ENCODE measurements at regions not wholly inside any gene's neighbourhood (a gene's known extent, or its start where the extent isn't known, plus 50 kb on each side); places are given as distances from the start of the nearest gene placed in this dataset.

DNA sequence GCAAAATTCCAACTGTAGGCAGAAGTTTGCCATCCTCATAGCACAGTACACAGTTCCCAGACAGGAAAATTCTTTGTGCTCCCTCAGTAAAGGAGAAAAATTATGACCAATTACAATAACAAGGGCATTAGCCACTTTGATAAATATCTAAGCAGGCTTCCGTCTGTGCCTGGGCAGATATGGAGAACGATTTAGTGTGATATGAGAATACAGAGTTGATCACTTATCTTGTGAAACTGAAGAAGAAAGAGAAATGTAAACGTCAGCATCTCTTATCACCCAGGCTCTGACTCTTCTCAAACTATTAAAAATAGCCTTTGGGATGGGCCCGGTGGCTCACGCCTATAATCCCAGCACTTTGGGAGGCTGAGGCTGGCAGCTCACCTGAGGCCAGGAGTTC, 54.5 kb upstream of the TIAM1 start:
- H2BK15ac ChIP-seq (ENCODE audit: low read depth, poor library complexity, severe bottlenecking), result no peak overlapping the region
- H2BK120ac ChIP-seq (ENCODE audit: low read depth, low read length), result no peak overlapping the region
- no peak overlapping the region for H3K9ac ChIP-seq (ENCODE audit: low read length)
- no peaks in the 10 kb centered on the region for H3K4me1 ChIP-seq (ENCODE audit: control insufficient read depth, insufficient read depth, low read depth, low read length)
- no peaks in the 10 kb centered on the region for H3K9me3 ChIP-seq (ENCODE audit: control insufficient read depth, low read length)
- no peaks in the 10 kb centered on the region for H3K79me1 ChIP-seq (replicated peaks; ENCODE audit: low read length, poor library complexity, severe bottlenecking)
- H2AFZ ChIP-seq (ENCODE audit: low read depth, low read length), result no peak overlapping the region
- H4K8ac ChIP-seq (ENCODE audit: low read length), result no peak overlapping the region
- H2BK5ac ChIP-seq (ENCODE audit: low read depth, low read length, poor library complexity, severe bottlenecking), result no peak overlapping the region
- H4K91ac ChIP-seq (ENCODE audit: low read length), result no peak overlapping the region
- no peak overlapping the region for H3K4ac ChIP-seq (ENCODE audit: low read depth in 1 of 2, low read length in 2 of 2)
- no peak overlapping the region for H3K14ac ChIP-seq (ENCODE audit: low read length in 2 of 2)
- no peak overlapping the region for H2AK5ac ChIP-seq (ENCODE audit: low read length, severe bottlenecking)
- H3K27me3 ChIP-seq (ENCODE audit: control insufficient read depth in 1 of 2, insufficient read depth in 1 of 2, low read length in 2 of 2), result peaks cover 0 to 1% of the 10 kb centered on the region in 2 experiments
- H3K27ac ChIP-seq (ENCODE audit: low read length, poor library complexity, severe bottlenecking), result no peak overlapping the region
- no peak overlapping the region for H3K18ac ChIP-seq (ENCODE audit: low read depth in 1 of 2, low read length in 2 of 2)
- no peak overlapping the region for H3K4me2 ChIP-seq (ENCODE audit: low read length, poor library complexity, severe bottlenecking)
- WGBS, result 93% methylated on average over 5 of the region's 5 CpGs
- DNase-seq, result no peak
- H2BK12ac ChIP-seq (ENCODE audit: low read length in 2 of 2), result no peak overlapping the region
- no peaks in the 10 kb centered on the region for H3K36me3 ChIP-seq (ENCODE audit: control insufficient read depth in 1 of 2, insufficient read depth in 2 of 2, low read depth in 1 of 2, low read length in 2 of 2)
- H3K4me3 ChIP-seq (ENCODE audit: insufficient read depth in 1 of 2, low read depth in 1 of 2, low read length in 2 of 2), result no peak overlapping the region
- no peak overlapping the region for H3K23ac ChIP-seq (ENCODE audit: low read length in 2 of 2)

DNA sequence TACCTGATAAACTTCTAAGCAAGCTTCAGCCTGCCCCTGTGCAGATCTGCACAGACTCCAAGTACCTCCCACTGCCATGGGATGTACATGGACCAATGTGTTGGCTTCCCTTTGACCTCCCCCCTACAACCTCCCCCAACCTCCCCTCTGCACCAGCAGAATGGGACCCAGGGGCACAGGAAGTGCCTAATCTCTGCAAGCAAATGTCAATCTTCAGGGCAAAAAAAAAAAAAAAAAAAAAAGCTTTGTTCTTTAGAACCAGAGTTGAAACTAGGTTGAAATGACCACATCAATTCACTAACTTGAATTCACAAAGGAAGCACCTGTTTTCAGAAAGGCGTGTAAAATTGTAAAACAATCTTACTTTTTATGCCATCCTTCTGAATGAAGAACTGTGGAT, 53.9 kb upstream of the TIAM1 start:
- Histone ChIP-seq H3K14ac (ENCODE audit: low read length in 2 of 2) (no peak overlapping the region), H3K4ac (ENCODE audit: low read depth in 1 of 2, low read length in 2 of 2) (no peak overlapping the region), H3K27ac (ENCODE audit: low read length, poor library complexity, severe bottlenecking) (no peak overlapping the region), H3K79me1 (replicated peaks; ENCODE audit: low read length, poor library complexity, severe bottlenecking) (no peaks in the 10 kb centered on the region), H3K23ac (ENCODE audit: low read length in 2 of 2) (no peak overlapping the region), H2AFZ (ENCODE audit: low read depth, low read length) (no peak overlapping the region), H3K4me3 (ENCODE audit: insufficient read depth in 1 of 2, low read depth in 1 of 2, low read length in 2 of 2) (no peak overlapping the region), H3K9me3 (ENCODE audit: control insufficient read depth, low read length) (no peaks in the 10 kb centered on the region), H3K36me3 (ENCODE audit: control insufficient read depth in 1 of 2, insufficient read depth in 2 of 2, low read depth in 1 of 2, low read length in 2 of 2) (no peaks in the 10 kb centered on the region), H2AK5ac (ENCODE audit: low read length, severe bottlenecking) (no peak overlapping the region), H4K8ac (ENCODE audit: low read length) (no peak overlapping the region), H2BK5ac (ENCODE audit: low read depth, low read length, poor library complexity, severe bottlenecking) (no peak overlapping the region), H2BK15ac (ENCODE audit: low read depth, poor library complexity, severe bottlenecking) (no peak overlapping the region), H3K9ac (ENCODE audit: low read length) (no peak overlapping the region), H2BK12ac (ENCODE audit: low read length in 2 of 2) (no peak overlapping the region), H3K4me2 (ENCODE audit: low read length, poor library complexity, severe bottlenecking) (no peak overlapping the region), H3K27me3 (ENCODE audit: control insufficient read depth in 1 of 2, insufficient read depth in 1 of 2, low read length in 2 of 2) (peaks cover 0 to 5% of the 10 kb centered on the region in 2 experiments), H3K4me1 (ENCODE audit: control insufficient read depth, insufficient read depth, low read depth, low read length) (no peaks in the 10 kb centered on the region), H3K18ac (ENCODE audit: low read depth in 1 of 2, low read length in 2 of 2) (no peak overlapping the region), H4K91ac (ENCODE audit: low read length) (no peak overlapping the region), H2BK120ac (ENCODE audit: low read depth, low read length) (no peak overlapping the region)
- WGBS, result no CpG with 5 or more reads among the region's 1 CpG
- no peak for DNase-seq

DNA sequence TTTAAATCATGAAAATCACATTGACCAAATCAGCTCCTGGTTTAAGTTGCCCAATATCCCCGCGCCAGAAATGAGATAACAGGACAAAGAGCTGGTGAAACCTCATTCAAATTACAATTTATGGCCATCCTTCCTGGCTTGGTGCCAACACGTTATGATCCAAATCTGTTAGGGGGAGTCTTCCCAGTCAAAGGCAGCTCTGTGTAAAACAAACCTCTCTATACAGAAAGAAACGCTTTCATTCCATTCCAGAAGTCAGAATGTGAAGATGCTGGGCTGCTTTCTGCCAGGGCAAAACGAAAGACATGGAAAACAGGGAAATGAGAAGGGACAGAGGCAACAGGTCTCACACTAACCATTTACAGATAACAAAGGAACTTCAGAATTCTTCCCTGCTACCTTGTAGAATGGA, 53.5 kb upstream of the TIAM1 start:
- Histone ChIP-seq H3K79me1 (replicated peaks; ENCODE audit: low read length, poor library complexity, severe bottlenecking) (no peaks in the 10 kb centered on the region), H3K4ac (ENCODE audit: low read depth in 1 of 2, low read length in 2 of 2) (no peak overlapping the region), H2BK120ac (ENCODE audit: low read depth, low read length) (no peak overlapping the region), H3K4me2 (ENCODE audit: low read length, poor library complexity, severe bottlenecking) (no peak overlapping the region), H3K23ac (ENCODE audit: low read length in 2 of 2) (no peak overlapping the region), H4K8ac (ENCODE audit: low read length) (no peak overlapping the region), H3K4me1 (ENCODE audit: control insufficient read depth, insufficient read depth, low read depth, low read length) (no peaks in the 10 kb centered on the region), H3K18ac (ENCODE audit: low read depth in 1 of 2, low read length in 2 of 2) (no peak overlapping the region), H3K27ac (ENCODE audit: low read length, poor library complexity, severe bottlenecking) (no peak overlapping the region), H3K36me3 (ENCODE audit: control insufficient read depth in 1 of 2, insufficient read depth in 2 of 2, low read depth in 1 of 2, low read length in 2 of 2) (no peaks in the 10 kb centered on the region), H3K9ac (ENCODE audit: low read length) (no peak overlapping the region), H4K91ac (ENCODE audit: low read length) (no peak overlapping the region), H3K27me3 (ENCODE audit: control insufficient read depth in 1 of 2, insufficient read depth in 1 of 2, low read length in 2 of 2) (peaks cover 0 to 5% of the 10 kb centered on the region in 2 experiments), H2BK12ac (ENCODE audit: low read length in 2 of 2) (no peak overlapping the region), H3K4me3 (ENCODE audit: insufficient read depth in 1 of 2, low read depth in 1 of 2, low read length in 2 of 2) (no peak overlapping the region), H2AK5ac (ENCODE audit: low read length, severe bottlenecking) (no peak overlapping the region), H2BK15ac (ENCODE audit: low read depth, poor library complexity, severe bottlenecking) (no peak overlapping the region), H3K9me3 (ENCODE audit: control insufficient read depth, low read length) (no peaks in the 10 kb centered on the region), H2AFZ (ENCODE audit: low read depth, low read length) (no peak overlapping the region), H2BK5ac (ENCODE audit: low read depth, low read length, poor library complexity, severe bottlenecking) (no peak overlapping the region), H3K14ac (ENCODE audit: low read length in 2 of 2) (no peak overlapping the region)
- no peak for DNase-seq
- WGBS, result 74% methylated on average over 5 of the region's 5 CpGs

DNA sequence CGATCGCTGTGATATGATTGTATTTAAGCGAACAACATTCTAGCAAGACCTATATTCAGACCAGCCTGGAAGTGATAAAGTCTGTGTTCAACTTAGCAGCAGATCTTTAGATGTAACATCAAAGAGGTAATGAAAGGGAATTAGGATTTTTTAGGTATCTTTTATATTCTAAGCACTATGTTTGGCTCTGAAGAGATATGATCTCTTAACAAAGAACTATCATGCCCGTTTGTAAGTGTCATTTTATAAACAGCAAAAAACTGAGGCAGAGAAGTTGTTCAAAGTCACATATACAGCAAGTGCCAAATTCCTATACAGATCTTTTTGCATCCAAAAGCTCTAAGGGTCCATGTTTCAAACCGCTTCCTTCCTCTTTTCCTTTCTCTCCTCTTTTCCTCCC, 53.0 kb upstream of the TIAM1 start:
- Histone ChIP-seq H3K23ac (ENCODE audit: low read length in 2 of 2) (no peak overlapping the region), H3K4me1 (ENCODE audit: control insufficient read depth, insufficient read depth, low read depth, low read length) (no peaks in the 10 kb centered on the region), H3K27me3 (ENCODE audit: control insufficient read depth in 1 of 2, insufficient read depth in 1 of 2, low read length in 2 of 2) (peaks cover 0 to 5% of the 10 kb centered on the region in 2 experiments), H3K4ac (ENCODE audit: low read depth in 1 of 2, low read length in 2 of 2) (no peak overlapping the region), H2BK15ac (ENCODE audit: low read depth, poor library complexity, severe bottlenecking) (no peak overlapping the region), H3K18ac (ENCODE audit: low read depth in 1 of 2, low read length in 2 of 2) (no peak overlapping the region), H2BK12ac (ENCODE audit: low read length in 2 of 2) (no peak overlapping the region), H3K27ac (ENCODE audit: low read length, poor library complexity, severe bottlenecking) (no peak overlapping the region), H2AK5ac (ENCODE audit: low read length, severe bottlenecking) (no peak overlapping the region), H3K4me2 (ENCODE audit: low read length, poor library complexity, severe bottlenecking) (no peak overlapping the region), H3K79me1 (replicated peaks; ENCODE audit: low read length, poor library complexity, severe bottlenecking) (no peaks in the 10 kb centered on the region), H3K14ac (ENCODE audit: low read length in 2 of 2) (no peak overlapping the region), H3K9ac (ENCODE audit: low read length) (no peak overlapping the region), H3K9me3 (ENCODE audit: control insufficient read depth, low read length) (no peaks in the 10 kb centered on the region), H2BK120ac (ENCODE audit: low read depth, low read length) (no peak overlapping the region), H2AFZ (ENCODE audit: low read depth, low read length) (no peak overlapping the region), H3K36me3 (ENCODE audit: control insufficient read depth in 1 of 2, insufficient read depth in 2 of 2, low read depth in 1 of 2, low read length in 2 of 2) (no peaks in the 10 kb centered on the region), H4K91ac (ENCODE audit: low read length) (no peak overlapping the region), H2BK5ac (ENCODE audit: low read depth, low read length, poor library complexity, severe bottlenecking) (no peak overlapping the region), H4K8ac (ENCODE audit: low read length) (no peak overlapping the region), H3K4me3 (ENCODE audit: insufficient read depth in 1 of 2, low read depth in 1 of 2, low read length in 2 of 2) (no peak overlapping the region)
- no peak for DNase-seq
- WGBS, result 94% methylated on average over 5 of the region's 5 CpGs

Data from mesenchymal stem cell (in vitro differentiated cells and primary cell).